Ishikawa (cell line): ENCODE measurements at regions not wholly inside any gene's neighbourhood (a gene's known extent, or its start where the extent isn't known, plus 50 kb on each side); places are given as distances from the start of the nearest gene placed in this dataset.

Source experiments
- CREB1 ChIP-seq: IDR thresholded peaks from 2 replicates; pipeline ENCODE4 v1.6.1; 2012; ENCODE audit warnings: low read depth
- TEAD4 ChIP-seq: IDR thresholded peaks from 2 replicates; pipeline ENCODE4 v1.6.1; 2012
- USF1 ChIP-seq: IDR thresholded peaks from 2 replicates; pipeline ENCODE4 v1.6.1; 2012

GRCh38 chr10:3635697-3636096 is 149.3 kb downstream of the KLF6 start:
- no peak for TF ChIP-seq CREB1
- no peak for TF ChIP-seq USF1
- no peak for TF ChIP-seq TEAD4
